ENCODE measurements at regions not wholly inside any gene's neighbourhood (a gene's known extent, or its start where the extent isn't known, plus 50 kb on each side); places are given as distances from the start of the nearest gene placed in this dataset.
"Not testable (repeated sequence)": the region's sequence is repeated elsewhere in the genome, so short reads cannot be mapped to it uniquely, and the experiment has no call there.

DNA sequence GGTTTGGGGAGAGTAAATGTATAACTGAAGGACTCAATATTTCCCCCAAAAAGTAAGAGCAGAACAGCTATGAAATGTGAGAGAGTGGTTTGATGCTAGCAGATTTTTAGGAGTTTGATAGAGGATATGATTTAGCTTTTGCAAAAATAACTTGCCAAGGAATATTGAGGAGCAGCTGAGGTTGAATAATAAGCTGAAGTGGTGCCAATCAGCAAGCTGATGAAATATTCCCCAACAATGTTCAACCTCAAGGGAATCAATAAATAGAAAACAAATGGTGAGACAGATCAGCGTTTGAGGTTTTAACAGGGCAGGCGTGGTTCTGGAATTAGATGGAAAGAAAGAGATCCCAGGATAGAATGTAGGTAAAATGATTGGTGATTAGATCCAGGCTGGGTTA lies 413.4 kb upstream of the ADAMTS5 start:
- no peak for DNase-seq

- DNase-seq, result no peak
Observed at GRCh38 chr21:27379354-27379753, 412.5 kb upstream of the ADAMTS5 start.

DNA sequence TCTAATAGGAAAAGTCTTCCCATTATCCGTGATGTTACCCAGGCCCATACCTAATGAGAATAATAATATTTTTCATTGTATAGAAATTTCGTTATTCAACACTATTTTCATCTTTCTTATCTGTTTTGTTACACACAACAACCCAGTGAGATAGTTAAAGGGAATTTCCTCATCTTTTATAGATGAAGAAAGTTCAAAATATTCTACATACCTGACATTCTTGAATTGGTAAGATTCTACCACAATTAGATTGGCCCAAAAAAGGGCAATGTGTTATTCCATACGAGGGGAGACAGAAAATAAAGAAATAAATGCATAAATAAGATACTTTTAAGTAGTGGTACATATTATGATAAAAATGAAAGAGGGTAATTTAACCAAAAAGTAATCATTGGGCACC lies 405.5 kb upstream of the ADAMTS5 start:
- DNase-seq, result no peak

GRCh38 chr21:27371975-27372331 lies 405.1 kb upstream of the ADAMTS5 start:
- no peak for DNase-seq

GRCh38 chr21:27371115-27371974 lies 404.5 kb upstream of the ADAMTS5 start:
- DNase-seq, result no peak

DNA sequence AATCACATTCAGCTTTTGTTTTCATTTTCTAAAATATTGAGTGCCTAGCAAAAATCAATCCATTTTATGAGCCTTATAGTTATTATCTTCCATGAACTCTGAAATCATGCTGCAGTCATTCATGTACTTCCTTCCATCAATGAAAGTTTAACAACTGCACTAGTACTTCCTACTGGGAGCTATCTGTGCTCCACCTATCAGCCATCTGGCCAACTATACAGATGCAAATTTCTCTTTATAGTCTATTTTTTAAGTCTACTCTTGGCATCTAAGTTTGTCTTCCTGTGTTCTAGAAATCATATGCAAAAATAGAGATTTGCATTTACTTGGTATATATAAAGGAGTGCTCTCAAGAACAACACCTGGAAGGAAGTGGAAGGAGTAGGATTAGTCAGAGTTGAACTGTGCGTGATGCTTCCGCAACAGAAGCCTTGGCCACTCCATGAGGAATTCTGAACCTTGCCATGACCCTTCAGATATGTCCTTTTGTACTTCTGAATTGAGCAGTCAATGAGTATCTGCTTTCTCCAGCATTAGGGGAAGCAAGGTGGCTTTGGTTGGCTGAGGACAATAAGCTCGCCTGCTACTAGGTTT lies 403.2 kb upstream of the ADAMTS5 start:
- DNase-seq, result no peak

DNA sequence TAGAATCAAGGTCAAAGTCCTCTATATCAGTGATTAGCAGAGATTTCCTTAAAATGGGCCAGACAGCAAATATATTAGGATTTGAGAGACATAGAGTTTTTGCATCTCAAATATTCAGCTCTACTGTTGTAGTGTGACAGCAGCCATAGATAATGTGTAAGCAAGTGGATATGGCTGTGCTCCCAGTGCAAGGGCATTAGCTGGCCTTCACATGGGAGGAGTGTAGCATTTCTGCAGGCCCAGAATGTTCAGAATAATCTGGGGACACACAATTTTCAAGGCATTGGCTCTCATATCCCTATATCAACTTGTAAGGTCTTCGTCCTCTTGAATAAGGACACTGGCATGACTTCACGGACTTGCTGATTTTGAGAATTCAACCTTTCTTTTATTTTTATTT lies 402.3 kb upstream of the ADAMTS5 start:
- no peak for DNase-seq

- no peak for DNase-seq
Observed at GRCh38 chr21:27366646-27367235, 399.9 kb upstream of the ADAMTS5 start.

- no peak for DNase-seq
Observed at GRCh38 chr21:27366036-27366435, 399.1 kb upstream of the ADAMTS5 start.

DNA sequence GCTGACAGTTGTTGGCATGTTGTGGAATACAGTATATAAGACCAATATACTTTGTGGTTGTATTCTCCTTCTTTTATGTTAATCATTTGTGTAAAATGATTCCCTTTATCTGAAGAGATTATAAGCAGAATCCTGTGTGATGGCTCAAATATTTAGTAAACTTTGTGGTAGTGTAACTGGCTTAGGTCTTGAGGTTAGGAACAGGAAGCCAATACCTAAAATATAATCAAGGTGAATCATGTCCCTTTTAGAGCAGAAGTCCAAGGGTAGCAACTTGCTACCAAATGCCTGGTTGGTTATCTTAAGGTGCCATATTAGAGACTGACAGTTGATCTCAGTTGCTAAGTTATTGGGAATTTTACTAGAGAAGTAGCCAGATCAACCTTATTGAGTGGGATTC lies 398.5 kb upstream of the ADAMTS5 start:
- DNase-seq, result no peak

DNA sequence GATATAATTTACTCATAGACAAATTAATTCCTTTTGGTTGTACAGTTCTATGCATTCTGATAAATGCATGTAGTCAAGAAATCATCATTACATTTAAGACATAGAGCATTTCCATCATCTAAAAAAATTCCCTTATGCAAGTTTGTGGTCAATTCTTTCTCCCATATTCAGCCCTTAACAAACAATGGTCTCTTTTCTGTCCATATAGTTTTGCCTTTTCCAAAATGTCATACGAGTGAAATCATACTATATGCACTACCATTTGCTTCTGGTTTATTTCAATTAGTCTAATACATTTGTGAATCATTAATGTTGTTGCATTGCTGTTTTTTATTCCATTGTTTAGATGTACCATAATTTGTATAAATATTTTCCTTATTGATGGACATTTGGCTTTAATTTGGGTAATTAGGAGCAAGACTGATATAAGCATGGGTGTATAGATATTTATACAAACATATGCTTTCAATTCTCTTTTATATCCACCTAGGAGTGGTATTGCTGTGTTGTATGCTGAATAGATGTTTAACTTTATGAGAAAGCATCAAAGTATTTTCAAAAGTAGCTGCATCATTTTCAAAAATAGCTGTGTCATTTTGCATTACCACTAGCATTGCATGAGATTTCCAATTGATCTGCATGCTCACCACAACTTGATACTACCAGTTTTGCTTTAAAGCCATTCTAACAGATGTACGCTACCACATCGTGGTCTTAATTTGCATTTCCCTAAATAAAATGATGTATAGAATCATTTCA lies 397.0 kb upstream of the ADAMTS5 start:
- no peak for DNase-seq

- no peak for DNase-seq
Observed at GRCh38 chr21:27362249-27362648, 395.4 kb upstream of the ADAMTS5 start.

GRCh38 chr21:27359141-27359540 lies 392.3 kb upstream of the ADAMTS5 start:
- DNase-seq, result no peak

DNA sequence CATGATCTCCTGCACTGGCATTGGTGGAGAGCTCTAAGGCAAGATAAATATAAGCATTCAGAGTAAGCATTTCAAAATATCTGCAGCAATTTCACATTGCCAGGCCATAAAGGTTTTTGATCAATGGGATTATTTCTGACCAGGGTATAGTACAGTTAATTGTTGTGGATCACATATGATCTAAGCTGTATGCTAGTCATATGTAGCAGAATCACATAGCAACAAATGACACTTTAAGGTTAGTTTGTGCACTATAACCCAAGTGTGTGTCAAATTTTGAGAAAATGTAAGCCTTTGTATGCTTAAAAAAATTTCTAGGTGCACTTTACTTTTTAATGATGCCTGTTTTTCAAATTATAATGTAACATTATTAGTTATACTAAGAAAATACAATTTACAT lies 386.0 kb upstream of the ADAMTS5 start:
- no peak for DNase-seq

- no peak for DNase-seq
Observed at GRCh38 chr21:27346041-27346448, 379.2 kb upstream of the ADAMTS5 start.

DNA sequence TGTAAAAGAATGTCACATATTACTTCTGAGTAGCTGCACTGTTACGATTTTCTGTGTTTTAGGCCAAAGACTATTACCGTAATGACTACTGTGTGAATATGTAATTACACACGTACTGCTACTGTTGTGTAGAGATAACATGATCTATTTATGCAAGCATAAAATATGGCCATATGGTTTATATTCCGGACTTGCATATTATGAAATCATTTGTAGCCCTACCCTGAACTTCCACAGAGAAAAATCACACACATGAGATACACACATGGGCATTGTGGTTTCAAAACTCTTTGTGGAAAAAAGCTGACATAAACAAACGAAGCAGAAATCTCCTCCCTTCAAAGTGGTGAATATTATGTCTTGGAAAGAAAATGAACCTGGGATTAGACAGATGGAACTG lies 373.0 kb upstream of the ADAMTS5 start:
- peak; percentile 89 for DNase-seq

- not testable (repeated sequence) for DNase-seq
Observed at GRCh38 chr21:27338007-27338406, 371.1 kb upstream of the ADAMTS5 start.

GRCh38 chr21:27333096-27333495 lies 366.2 kb upstream of the ADAMTS5 start:
- no peak for DNase-seq

DNA sequence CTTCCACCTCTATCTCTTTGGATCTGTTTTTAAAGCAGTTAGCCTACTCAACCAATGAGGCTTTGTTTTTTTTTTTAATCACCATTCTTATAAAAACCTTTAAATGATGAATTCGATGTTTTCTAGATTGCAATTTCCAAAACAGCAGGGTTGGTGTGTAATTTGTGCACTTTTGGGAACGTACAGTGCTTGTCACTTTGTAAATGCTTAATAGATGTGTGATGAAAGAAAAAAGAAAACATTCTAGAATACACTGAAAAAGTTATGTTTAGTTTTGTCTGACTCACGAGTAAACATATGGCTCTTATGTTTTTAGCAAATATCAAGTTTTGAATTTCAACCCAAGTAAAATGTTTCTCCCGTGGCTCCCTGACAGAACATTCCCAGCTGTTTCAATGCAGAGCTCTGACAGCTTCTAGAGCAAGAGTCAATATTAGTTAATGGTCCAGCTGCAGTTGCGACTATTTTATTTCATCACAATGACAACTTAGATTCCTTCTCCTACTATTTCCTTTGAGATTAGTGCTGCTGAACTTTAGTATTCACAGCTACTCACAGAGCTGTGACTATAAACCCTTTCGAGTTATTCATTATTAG lies 362.5 kb upstream of the ADAMTS5 start:
- no peak for DNase-seq

DNA sequence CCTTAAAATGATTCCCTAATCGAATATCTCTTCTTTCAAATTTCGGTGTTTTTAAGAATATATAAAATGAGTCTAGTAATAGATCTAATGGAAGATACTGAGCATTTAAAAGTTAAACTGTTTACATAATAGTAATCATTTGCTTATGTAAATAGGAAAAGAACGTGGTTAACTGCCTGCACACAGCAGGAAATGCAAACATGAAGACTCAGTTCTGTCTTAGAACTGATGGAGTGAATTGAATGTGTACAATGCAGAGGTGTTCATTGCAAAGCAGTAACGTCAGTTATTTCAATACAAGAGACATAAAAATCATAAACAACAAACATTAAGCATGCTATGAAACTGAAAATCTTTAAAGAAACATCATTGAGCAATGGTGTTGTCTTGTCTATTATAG lies 359.4 kb upstream of the ADAMTS5 start:
- no peak for DNase-seq

DNA sequence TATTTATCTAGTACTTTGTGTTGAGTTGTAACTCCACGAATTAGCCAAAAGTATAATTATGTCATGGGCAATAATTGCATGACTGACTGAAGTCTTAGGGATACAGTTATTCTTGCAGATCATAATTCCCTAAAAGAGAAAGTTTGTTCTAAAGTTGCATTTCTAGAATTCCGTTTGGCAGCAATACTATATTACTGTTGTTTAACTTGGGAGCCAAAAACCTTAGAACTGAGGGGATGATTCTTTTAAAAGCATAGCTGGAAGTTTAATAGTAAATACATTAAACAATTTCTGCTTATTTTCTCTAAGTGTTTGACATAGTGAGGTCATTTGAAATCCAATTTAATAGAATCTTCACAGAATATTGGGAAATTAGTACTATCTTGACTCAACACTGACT lies 356.4 kb upstream of the ADAMTS5 start:
- DNase-seq, result no peak

DNA sequence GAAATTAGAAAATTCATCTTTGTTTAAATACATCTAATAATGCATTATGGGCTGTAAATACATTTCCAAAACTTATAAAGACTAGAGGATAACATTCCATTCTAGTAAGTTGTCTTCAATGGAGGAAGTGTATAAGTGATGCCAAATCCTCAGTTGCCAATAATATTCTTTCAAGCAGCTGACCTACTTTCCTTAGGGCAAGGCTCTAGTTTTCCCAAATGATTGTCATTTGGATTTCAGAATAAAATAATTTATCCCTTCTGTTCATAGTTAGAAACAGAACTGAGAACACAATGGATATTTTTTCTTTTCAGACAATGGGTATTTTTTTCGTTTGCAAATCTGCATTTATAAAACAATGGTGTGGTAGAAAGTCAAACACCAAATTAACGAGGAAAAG lies 354.9 kb upstream of the ADAMTS5 start:
- DNase-seq, result no peak

GRCh38 chr21:27320868-27321267 lies 354.0 kb upstream of the ADAMTS5 start:
- no peak for DNase-seq

Data from NCI-H1694 (cell line).